Muscle of leg (tissue), 3 donors: ENCODE measurements at regions not wholly inside any gene's neighbourhood (a gene's known extent, or its start where the extent isn't known, plus 50 kb on each side); places are given as distances from the start of the nearest gene placed in this dataset.

ENCODE experiments used
- DNase-seq: peaks from one replicate; pipeline ENCODE4 v3.0.0; 2013
- H3K27ac ChIP-seq: one replicate; pipeline ENCODE4 v1.5.1; 2013; ENCODE audit warnings: mild to moderate bottlenecking, low read length, control low read depth
- H3K27me3 ChIP-seq: one replicate; pipeline ENCODE4 v1.6.1; 2013; ENCODE audit warnings: low read length; ENCODE audit not compliant: control insufficient read depth, insufficient read depth
- H3K36me3 ChIP-seq: one replicate; pipeline ENCODE4 v1.6.1; 2013; ENCODE audit warnings: low read length; ENCODE audit not compliant: control insufficient read depth, insufficient read depth
- H3K4me1 ChIP-seq: one replicate; pipeline ENCODE4 v1.6.1; 2013; ENCODE audit warnings: low read length; ENCODE audit not compliant: control insufficient read depth, insufficient read depth
- H3K4me3 ChIP-seq: one replicate; pipeline ENCODE4 v1.5.1; 2013; ENCODE audit warnings: low read length, control low read depth
- H3K9me3 ChIP-seq: replicated peaks from 2 replicates; pipeline ENCODE4 v1.6.1; 2013; ENCODE audit warnings: low read depth, low read length; ENCODE audit not compliant: control insufficient read depth
- WGBS: methylation state at CpG from one replicate; pipeline ENCODE4 v1.1.5; 2013; ENCODE audit warnings: missing lambda C conversion rate; ENCODE audit not compliant: insufficient coverage; 5-methylcytosine and 5-hydroxymethylcytosine counted together

DNA sequence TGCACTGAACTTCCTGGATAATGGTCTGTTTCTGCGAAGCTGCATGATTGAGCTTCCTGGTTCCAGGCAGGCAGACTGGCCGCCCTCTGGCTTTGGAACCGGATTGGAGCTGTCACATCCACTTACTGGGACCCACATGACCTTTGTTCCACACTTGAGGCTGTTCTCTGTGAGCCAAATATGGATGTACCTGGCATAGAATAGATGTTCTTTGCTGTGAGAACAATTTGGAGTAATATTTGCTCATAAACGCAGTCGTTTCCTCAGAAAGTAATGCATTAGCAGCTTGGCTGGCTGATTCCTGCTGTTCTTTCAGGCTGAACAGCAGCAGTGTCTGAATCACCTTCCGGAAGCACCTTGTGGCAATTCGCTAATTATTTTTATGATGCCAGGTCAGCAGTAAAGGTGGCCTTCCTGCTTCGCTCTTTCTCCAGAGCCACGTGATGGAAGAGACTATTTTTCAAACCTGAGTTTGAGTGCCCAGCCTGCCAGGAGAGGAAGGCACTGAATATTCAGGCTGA, 78.1 kb upstream of the BOD1L1 start:
- DNase-seq: peak; percentile 16
- H3K4me1 ChIP-seq: no peaks in the 10 kb centered on the region
- WGBS: 48% methylated on average over 7 of the region's 9 CpGs
- H3K9me3 ChIP-seq: no peaks in the 10 kb centered on the region
- H3K27me3 ChIP-seq: no peaks in the 10 kb centered on the region
- no peaks in the 10 kb centered on the region for H3K36me3 ChIP-seq
- H3K4me3 ChIP-seq: no peak overlapping the region
- H3K27ac ChIP-seq: no peak overlapping the region

DNA sequence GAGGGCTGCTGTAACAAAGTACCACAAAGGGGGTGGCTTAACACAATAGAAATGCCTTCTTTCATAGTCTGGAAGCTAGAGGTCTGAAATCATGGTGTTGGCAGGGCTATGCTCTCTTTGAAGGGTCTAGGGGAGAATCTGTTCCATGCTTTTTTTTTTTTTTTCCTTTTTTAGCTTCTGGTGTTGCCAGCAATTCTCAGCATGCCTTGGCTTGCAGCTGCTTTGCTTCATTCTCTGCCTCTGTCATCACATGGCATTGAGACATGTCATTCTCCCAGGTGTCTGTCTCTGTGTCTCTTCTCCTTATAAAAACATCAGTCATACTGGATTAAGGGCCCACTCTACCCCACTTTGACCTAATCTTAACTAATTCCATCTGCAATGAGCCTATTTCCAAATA, 78.6 kb upstream of the BOD1L1 start:
- no peak overlapping the region for H3K27ac ChIP-seq
- no peak for DNase-seq

DNA sequence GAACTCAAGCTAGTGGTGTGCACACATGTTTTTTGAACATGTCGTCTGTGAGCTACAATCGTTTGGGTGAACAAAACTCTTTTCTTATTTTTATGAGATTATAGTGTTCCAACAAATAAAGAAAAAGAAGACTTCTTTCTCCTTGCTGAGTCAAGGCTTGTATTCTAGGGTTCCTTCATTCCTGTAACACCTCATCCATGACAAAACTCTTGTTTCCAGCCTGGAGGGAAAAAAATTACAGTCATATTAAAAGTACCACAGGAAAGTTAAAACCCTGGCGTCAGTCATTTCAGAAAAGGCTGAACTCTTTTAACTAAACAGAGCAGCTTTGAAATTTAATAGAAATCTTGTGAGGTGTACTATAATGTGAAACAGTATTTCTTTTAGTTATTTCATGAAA, 79.2 kb upstream of the BOD1L1 start:
- no peaks in the 10 kb centered on the region for H3K9me3 ChIP-seq
- H3K27me3 ChIP-seq: no peaks in the 10 kb centered on the region
- no peak for DNase-seq
- WGBS: no CpG with 5 or more reads among the region's 3 CpGs
- H3K27ac ChIP-seq: no peak overlapping the region
- no peak overlapping the region for H3K4me3 ChIP-seq
- H3K4me1 ChIP-seq: no peaks in the 10 kb centered on the region
- H3K36me3 ChIP-seq: no peaks in the 10 kb centered on the region

More for the DNA sequence above, 78.6 kb upstream of the BOD1L1 start:
- no peaks in the 10 kb centered on the region for H3K4me1 ChIP-seq
- H3K27me3 ChIP-seq: no peaks in the 10 kb centered on the region
- H3K36me3 ChIP-seq: no peaks in the 10 kb centered on the region
- no peaks in the 10 kb centered on the region for H3K9me3 ChIP-seq
- H3K4me3 ChIP-seq: no peak overlapping the region

DNA sequence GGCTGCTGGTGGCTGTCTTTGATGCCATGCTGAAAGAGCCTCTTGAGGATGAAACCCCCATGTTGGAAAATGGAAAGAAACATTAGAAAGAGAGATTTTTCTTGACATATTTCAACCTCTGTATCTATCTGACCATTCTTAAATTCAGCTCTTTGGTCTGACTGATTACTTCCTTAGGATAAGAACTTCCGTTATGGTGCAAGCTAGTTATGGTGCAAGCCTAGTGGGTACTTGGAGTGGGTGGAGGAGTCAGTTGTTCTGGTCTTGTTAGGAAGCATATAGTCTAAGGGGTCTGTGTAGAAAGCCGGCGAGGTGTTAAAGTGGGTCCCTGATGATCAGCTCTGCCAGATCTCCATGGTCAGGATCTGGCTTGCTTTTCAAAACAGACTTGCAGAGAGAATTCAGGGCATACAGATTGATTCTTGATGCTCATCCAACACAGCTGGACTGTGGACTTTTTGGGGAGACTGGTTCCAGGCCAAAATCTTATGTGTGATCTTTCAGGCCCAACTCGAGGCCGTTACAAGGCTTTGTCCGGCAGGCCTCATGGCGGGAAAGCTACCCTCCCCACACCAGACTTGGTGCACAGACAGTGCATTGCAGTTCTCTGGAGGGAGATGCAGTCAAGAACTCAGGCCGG, 82.8 kb upstream of the BOD1L1 start:
- H3K4me3 ChIP-seq: no peak overlapping the region
- H3K27ac ChIP-seq: no peak overlapping the region
- H3K27me3 ChIP-seq: no peaks in the 10 kb centered on the region
- no peaks in the 10 kb centered on the region for H3K4me1 ChIP-seq
- 84% methylated on average over 8 of the region's 8 CpGs for WGBS
- H3K9me3 ChIP-seq: no peaks in the 10 kb centered on the region
- no peak for DNase-seq
- no peaks in the 10 kb centered on the region for H3K36me3 ChIP-seq

DNA sequence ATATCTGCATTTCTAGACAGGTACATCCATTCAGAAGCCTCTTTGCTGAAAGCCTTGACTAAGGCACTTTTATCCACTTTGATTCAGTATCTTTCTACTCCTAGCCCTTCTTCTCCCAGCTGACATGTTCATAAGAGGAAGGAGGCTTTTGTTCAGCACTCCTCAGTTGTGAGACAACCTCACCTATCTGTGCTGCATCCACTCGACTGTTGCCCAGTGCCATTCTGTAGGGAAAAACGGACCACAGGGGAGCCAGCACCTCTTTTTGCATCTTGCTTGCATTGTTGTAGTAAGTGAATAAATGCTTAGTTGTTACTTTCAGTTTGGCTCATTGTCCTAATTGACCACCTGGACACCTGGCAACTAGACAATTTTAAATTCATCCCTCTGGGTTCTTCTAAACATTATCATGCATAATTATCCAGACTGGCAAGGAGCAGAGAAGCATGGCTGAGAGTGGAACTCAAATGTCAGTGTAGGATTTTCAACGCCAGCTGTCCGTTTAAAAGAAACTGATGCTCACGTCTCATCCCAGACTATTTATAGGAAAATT, 83.8 kb upstream of the BOD1L1 start:
- DNase-seq: no peak
- Histone ChIP-seq H3K27ac (no peak overlapping the region), H3K27me3 (no peaks in the 10 kb centered on the region), H3K4me3 (no peak overlapping the region), H3K4me1 (no peaks in the 10 kb centered on the region), H3K36me3 (no peaks in the 10 kb centered on the region), H3K9me3 (no peaks in the 10 kb centered on the region)
- WGBS: no CpG with 5 or more reads among the region's 5 CpGs

DNA sequence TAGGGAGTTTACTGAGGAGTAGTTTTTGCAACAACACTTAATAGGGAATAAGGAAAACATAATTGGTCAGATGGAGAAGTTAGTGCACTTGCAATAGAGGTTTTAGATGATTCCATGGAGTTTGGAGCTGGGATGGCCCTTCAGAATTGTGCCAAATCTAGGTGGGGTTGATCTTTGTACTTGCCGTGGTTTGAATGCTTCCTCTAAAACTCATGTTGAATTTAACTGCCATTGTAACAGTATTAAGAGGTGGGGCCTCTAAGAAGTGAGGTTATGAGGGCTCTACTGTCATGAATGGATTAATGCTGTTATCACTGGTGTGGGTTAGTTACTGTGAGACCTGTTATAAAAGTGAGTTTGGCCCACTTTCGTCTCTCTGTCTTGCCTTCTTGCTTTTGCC, 94.4 kb upstream of the BOD1L1 start:
- no peak overlapping the region for H3K27ac ChIP-seq
- no peaks in the 10 kb centered on the region for H3K36me3 ChIP-seq
- no peaks in the 10 kb centered on the region for H3K27me3 ChIP-seq
- H3K4me1 ChIP-seq: no peaks in the 10 kb centered on the region
- DNase-seq: no peak
- no peak overlapping the region for H3K4me3 ChIP-seq
- WGBS: no CpG with 5 or more reads among the region's 2 CpGs
- no peaks in the 10 kb centered on the region for H3K9me3 ChIP-seq

DNA sequence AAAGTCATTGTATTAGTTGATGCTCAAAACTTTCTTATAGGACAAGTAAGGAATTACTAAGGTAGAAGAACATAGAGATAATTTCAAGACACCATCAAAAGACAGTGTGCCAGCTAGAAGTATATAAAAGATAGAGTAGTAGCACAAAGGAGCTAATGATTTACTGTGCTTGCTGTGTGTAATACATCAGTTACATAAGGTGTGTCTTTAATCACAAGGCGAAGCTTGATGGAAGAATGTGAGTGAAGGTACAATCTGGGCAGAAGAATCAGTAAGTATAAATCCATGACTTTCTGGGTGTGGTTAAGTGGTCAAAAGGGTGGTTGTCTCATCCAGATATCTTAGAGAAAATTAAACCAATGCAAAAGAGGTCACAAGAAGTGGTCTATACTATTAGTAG, 95.1 kb upstream of the BOD1L1 start:
- Histone ChIP-seq H3K4me1 (no peaks in the 10 kb centered on the region), H3K9me3 (no peaks in the 10 kb centered on the region), H3K27me3 (no peaks in the 10 kb centered on the region), H3K4me3 (no peak overlapping the region), H3K36me3 (no peaks in the 10 kb centered on the region), H3K27ac (no peak overlapping the region)
- DNase-seq: no peak
- WGBS: no CpG with 5 or more reads among the region's 1 CpG

DNA sequence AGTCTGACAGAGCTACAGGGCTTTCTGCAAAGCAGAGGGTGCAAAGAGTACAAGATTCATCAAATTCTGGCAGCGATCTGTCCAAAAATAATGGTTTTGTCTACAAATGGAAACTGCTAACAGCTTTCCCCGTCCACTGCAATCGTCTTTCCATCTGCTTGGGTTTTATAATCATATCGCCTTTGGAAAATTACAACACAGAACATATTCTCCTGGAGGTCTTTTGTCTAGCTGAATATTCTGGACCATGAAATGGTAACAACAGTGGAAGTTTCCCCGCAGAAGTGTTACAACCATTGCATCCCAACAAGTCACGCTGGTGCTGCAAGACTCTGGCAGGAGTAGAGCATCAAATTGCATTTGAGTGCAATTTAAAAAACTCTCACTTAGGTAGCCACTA, 101.2 kb upstream of the BOD1L1 start:
- Histone ChIP-seq H3K9me3 (no peaks in the 10 kb centered on the region), H3K4me1 (no peaks in the 10 kb centered on the region), H3K36me3 (no peaks in the 10 kb centered on the region), H3K27me3 (no peaks in the 10 kb centered on the region), H3K4me3 (no peak overlapping the region), H3K27ac (no peak overlapping the region)
- WGBS: 81% methylated on average over 3 of the region's 6 CpGs
- no peak for DNase-seq

DNA sequence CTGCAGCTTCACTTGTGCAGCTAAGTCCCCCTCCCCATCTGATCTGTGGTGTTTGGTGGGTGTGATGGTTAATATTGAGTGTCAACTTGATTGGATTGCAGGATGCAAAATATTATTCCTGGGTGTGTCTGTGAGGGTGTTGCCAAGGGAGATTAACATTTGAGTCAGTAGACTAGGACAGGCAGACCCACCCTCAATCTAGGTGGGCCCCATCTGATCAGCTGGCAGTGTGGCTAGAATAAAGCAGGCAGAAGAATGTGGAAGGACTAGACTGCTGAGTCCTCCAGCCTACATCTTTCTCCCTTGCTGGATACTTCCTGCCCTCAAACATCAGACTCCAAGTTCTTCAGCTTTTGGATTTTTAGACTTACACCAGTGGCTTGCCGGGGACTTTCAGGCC, 103.5 kb upstream of the BOD1L1 start:
- Histone ChIP-seq H3K27me3 (no peaks in the 10 kb centered on the region), H3K9me3 (no peaks in the 10 kb centered on the region), H3K27ac (no peak overlapping the region), H3K4me3 (no peak overlapping the region), H3K36me3 (no peaks in the 10 kb centered on the region), H3K4me1 (no peaks in the 10 kb centered on the region)
- no peak for DNase-seq
- 88% methylated on average over 1 of the region's 1 CpG for WGBS

DNA sequence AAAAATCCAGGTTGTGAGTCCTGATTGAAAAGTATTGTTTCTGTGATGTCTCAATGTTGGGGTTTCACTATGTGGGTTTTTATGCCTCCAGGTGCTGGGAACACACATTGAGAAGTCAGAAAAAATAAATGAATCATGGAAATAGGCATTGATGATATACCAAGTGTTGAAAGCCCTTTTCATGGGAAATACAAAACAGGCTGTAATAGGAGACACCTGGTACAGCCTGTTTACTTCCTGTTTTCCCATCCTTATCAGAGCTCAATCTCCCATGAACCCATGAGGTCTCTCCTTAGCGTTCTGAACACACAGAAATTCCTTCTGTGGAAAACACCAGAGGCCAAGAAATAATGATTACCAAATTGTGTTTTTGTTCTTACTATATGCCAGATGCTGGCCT, 106.3 kb upstream of the BOD1L1 start:
- Histone ChIP-seq H3K27me3 (no peaks in the 10 kb centered on the region), H3K4me3 (no peak overlapping the region), H3K9me3 (no peaks in the 10 kb centered on the region), H3K27ac (no peak overlapping the region), H3K36me3 (no peaks in the 10 kb centered on the region), H3K4me1 (no peaks in the 10 kb centered on the region)
- DNase-seq: peak; percentile 2
- no CpG with 5 or more reads among the region's 1 CpG for WGBS

DNA sequence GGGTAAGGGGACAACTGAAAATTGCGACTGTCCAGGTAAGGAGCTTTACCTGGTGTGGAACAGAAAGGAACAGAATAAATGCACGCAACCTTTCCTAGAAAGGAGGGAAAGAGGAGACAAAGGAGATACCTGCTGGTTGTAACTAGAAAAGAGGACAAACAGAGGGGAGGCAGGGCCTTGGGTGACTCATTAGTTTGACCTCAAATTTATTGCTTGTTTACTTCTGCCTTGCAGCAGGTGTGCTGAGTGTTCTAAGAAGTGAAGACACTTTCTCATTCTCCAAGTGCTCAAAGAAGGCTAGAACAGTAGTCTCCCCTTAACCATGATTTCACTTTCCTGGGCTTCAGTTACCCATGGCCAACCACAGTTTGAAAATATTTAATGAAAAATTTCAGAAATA, 123.1 kb upstream of the BOD1L1 start:
- Histone ChIP-seq H3K9me3 (peaks cover 4% of the 10 kb centered on the region), H3K4me3 (no peak overlapping the region), H3K36me3 (no peaks in the 10 kb centered on the region), H3K27me3 (no peaks in the 10 kb centered on the region), H3K27ac (no peak overlapping the region), H3K4me1 (no peaks in the 10 kb centered on the region)
- WGBS: 55% methylated on average over 2 of the region's 2 CpGs
- no peak for DNase-seq
